A673 (cell line): ENCODE measurements at regions not wholly inside any gene's neighbourhood (a gene's known extent, or its start where the extent isn't known, plus 50 kb on each side); places are given as distances from the start of the nearest gene placed in this dataset.

Source experiments
- EZH2 ChIP-seq: fragments of 200-600 bp; sonication (generic); IDR thresholded peaks from 2 replicates; pipeline ENCODE4 v1.6.1; 2017; ENCODE audit warnings: borderline replicate concordance, low read depth, mild to moderate bottlenecking, mixed read lengths, antibody characterized with exemption, low read length; ENCODE audit not compliant: poor library complexity, severe bottlenecking
- TF ChIP-seq, protein P1 (sequence below): fragments of 300-800, 200-600 bp; sonication (generic); conservative IDR thresholded peaks from 2 replicates; pipeline ENCODE4 v1.5.1; 2017; ENCODE audit warnings: low read depth, mild to moderate bottlenecking, antibody characterized with exemption, low read length, moderate library complexity, mixed read lengths

DNA sequence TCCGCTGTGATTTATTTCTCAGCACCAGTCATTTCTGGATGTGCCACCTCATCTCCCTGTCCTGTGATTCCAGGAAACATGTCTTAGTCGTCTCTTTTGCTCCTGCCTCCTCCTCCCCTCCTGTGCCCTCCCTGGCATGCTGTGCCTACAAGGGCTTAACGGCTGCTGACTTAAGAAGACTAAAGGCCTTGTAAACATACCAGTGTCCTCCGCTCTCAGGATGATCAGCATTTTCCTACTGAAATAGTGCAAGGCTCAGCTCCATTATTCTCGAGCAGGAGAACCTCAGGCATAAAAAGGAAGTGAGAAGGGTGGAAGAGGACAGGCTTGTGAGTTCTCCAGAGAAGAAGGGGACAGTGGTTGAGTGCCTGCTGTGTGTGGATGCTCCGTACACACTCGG, 61.6 kb upstream of the RUNX3 start:
- TF ChIP-seq, protein P1, sequence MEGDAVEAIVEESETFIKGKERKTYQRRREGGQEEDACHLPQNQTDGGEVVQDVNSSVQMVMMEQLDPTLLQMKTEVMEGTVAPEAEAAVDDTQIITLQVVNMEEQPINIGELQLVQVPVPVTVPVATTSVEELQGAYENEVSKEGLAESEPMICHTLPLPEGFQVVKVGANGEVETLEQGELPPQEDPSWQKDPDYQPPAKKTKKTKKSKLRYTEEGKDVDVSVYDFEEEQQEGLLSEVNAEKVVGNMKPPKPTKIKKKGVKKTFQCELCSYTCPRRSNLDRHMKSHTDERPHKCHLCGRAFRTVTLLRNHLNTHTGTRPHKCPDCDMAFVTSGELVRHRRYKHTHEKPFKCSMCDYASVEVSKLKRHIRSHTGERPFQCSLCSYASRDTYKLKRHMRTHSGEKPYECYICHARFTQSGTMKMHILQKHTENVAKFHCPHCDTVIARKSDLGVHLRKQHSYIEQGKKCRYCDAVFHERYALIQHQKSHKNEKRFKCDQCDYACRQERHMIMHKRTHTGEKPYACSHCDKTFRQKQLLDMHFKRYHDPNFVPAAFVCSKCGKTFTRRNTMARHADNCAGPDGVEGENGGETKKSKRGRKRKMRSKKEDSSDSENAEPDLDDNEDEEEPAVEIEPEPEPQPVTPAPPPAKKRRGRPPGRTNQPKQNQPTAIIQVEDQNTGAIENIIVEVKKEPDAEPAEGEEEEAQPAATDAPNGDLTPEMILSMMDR, result no peak
- no peak for TF ChIP-seq EZH2
